ENCODE measurements at regions not wholly inside any gene's neighbourhood (a gene's known extent, or its start where the extent isn't known, plus 50 kb on each side); places are given as distances from the start of the nearest gene placed in this dataset.

- no peak for DNase-seq
- Mint-ChIP-seq H3K27ac (no peak overlapping the region), H3K36me3 (no peaks in the 10 kb centered on the region), H3K9me3 (peaks cover 0 to 2% (median 0%) of the 10 kb centered on the region in 5 donors), H3K27me3 (peaks cover 10 to 30% of the 10 kb centered on the region in 2 donors), H3K4me1 (peaks cover 0 to 9% (median 4%) of the 10 kb centered on the region in 3 donors), H3K4me3 (no peak overlapping the region)
- no peaks in the 10 kb centered on the region for H3K4me1 ChIP-seq (ENCODE audit: insufficient read depth, low read length)
- CTCF ChIA-PET = no interaction called here
- H3K4me3 ChIP-seq (ENCODE audit: low read length) = no peak overlapping the region
- no peaks in the 10 kb centered on the region for H3K27me3 ChIP-seq (ENCODE audit: insufficient read depth, low read length, poor library complexity, severe bottlenecking)
- H3K9me3 ChIP-seq (ENCODE audit: low read length) = no peaks in the 10 kb centered on the region
- POLR2A ChIA-PET = no interaction called here
- no peak overlapping the region for H3K27ac ChIP-seq (ENCODE audit: low read depth, low read length)
- no peaks in the 10 kb centered on the region for H3K36me3 ChIP-seq (ENCODE audit: insufficient read depth, low read length)
Observed at GRCh38 chr2:200179151-200179550, 127.3 kb upstream of the SPATS2L start.

- POLR2A ChIA-PET = no interaction called here
- Mint-ChIP-seq H3K27ac (no peak overlapping the region), H3K36me3 (no peaks in the 10 kb centered on the region), H3K9me3 (peaks cover 0 to 2% (median 0%) of the 10 kb centered on the region in 5 donors), H3K4me3 (no peak overlapping the region), H3K4me1 (peaks cover 0 to 3% (median 0%) of the 10 kb centered on the region in 3 donors), H3K27me3 (peaks cover 12 to 44% of the 10 kb centered on the region in 2 donors)
- DNase-seq = no peak
- H3K27me3 ChIP-seq (ENCODE audit: insufficient read depth, low read length, poor library complexity, severe bottlenecking) = no peaks in the 10 kb centered on the region
- no peak overlapping the region for H3K4me3 ChIP-seq (ENCODE audit: low read length)
- no peaks in the 10 kb centered on the region for H3K9me3 ChIP-seq (ENCODE audit: low read length)
- H3K4me1 ChIP-seq (ENCODE audit: insufficient read depth, low read length) = no peaks in the 10 kb centered on the region
- H3K27ac ChIP-seq (ENCODE audit: low read depth, low read length) = no peak overlapping the region
- no peaks in the 10 kb centered on the region for H3K36me3 ChIP-seq (ENCODE audit: insufficient read depth, low read length)
- CTCF ChIA-PET = interaction anchor here (0.6 kb wide), 1 partner anchor 23 kb away, joined by 3 read pairs; no protein-coding TSS in a partner anchor
Observed at GRCh38 chr2:200180943-200181342, 125.5 kb upstream of the SPATS2L start.

GRCh38 chr2:200181755-200182154 lies 124.7 kb upstream of the SPATS2L start:
- Histone ChIP-seq H3K36me3 (ENCODE audit: insufficient read depth, low read length) (no peaks in the 10 kb centered on the region), H3K9me3 (ENCODE audit: low read length) (no peaks in the 10 kb centered on the region), H3K27me3 (ENCODE audit: insufficient read depth, low read length, poor library complexity, severe bottlenecking) (no peaks in the 10 kb centered on the region), H3K4me3 (ENCODE audit: low read length) (no peak overlapping the region), H3K27ac (ENCODE audit: low read depth, low read length) (no peak overlapping the region), H3K4me1 (ENCODE audit: insufficient read depth, low read length) (no peaks in the 10 kb centered on the region)
- H3K27ac Mint-ChIP-seq = no peak overlapping the region
- H3K27me3 Mint-ChIP-seq = peaks cover 12 to 49% of the 10 kb centered on the region in 2 donors
- ChIA-PET CTCF (no interaction called here), POLR2A (no interaction called here)
- no peaks in the 10 kb centered on the region for H3K9me3 Mint-ChIP-seq
- no peak overlapping the region for H3K4me3 Mint-ChIP-seq
- DNase-seq = no peak
- no peaks in the 10 kb centered on the region for H3K36me3 Mint-ChIP-seq
- H3K4me1 Mint-ChIP-seq = no peaks in the 10 kb centered on the region

- Histone ChIP-seq H3K4me3 (ENCODE audit: low read length) (no peak overlapping the region), H3K27ac (ENCODE audit: low read depth, low read length) (no peak overlapping the region), H3K4me1 (ENCODE audit: insufficient read depth, low read length) (no peaks in the 10 kb centered on the region), H3K27me3 (ENCODE audit: insufficient read depth, low read length, poor library complexity, severe bottlenecking) (no peaks in the 10 kb centered on the region), H3K36me3 (ENCODE audit: insufficient read depth, low read length) (no peaks in the 10 kb centered on the region), H3K9me3 (ENCODE audit: low read length) (no peaks in the 10 kb centered on the region)
- POLR2A ChIA-PET = no interaction called here
- Mint-ChIP-seq H3K27ac (no peak overlapping the region), H3K27me3 (peaks cover 8 to 37% of the 10 kb centered on the region in 2 donors), H3K4me3 (no peak overlapping the region), H3K4me1 (no peaks in the 10 kb centered on the region), H3K36me3 (no peaks in the 10 kb centered on the region), H3K9me3 (no peaks in the 10 kb centered on the region)
- CTCF ChIA-PET = no interaction called here
- no peak for DNase-seq
Observed at GRCh38 chr2:200184748-200185627, 121.5 kb upstream of the SPATS2L start.

GRCh38 chr2:200185628-200186000 lies 120.9 kb upstream of the SPATS2L start:
- H3K9me3 Mint-ChIP-seq = no peaks in the 10 kb centered on the region
- ChIA-PET CTCF (no interaction called here), POLR2A (no interaction called here)
- no peak overlapping the region for H3K27ac Mint-ChIP-seq
- H3K4me3 Mint-ChIP-seq = no peak overlapping the region
- Histone ChIP-seq H3K36me3 (ENCODE audit: insufficient read depth, low read length) (no peaks in the 10 kb centered on the region), H3K9me3 (ENCODE audit: low read length) (no peaks in the 10 kb centered on the region), H3K4me3 (ENCODE audit: low read length) (no peak overlapping the region), H3K27ac (ENCODE audit: low read depth, low read length) (no peak overlapping the region), H3K27me3 (ENCODE audit: insufficient read depth, low read length, poor library complexity, severe bottlenecking) (no peaks in the 10 kb centered on the region), H3K4me1 (ENCODE audit: insufficient read depth, low read length) (no peaks in the 10 kb centered on the region)
- H3K4me1 Mint-ChIP-seq = no peaks in the 10 kb centered on the region
- no peak for DNase-seq
- peaks cover 4 to 31% of the 10 kb centered on the region in 2 donors for H3K27me3 Mint-ChIP-seq
- no peaks in the 10 kb centered on the region for H3K36me3 Mint-ChIP-seq

- ChIA-PET POLR2A (no interaction called here), CTCF (no interaction called here)
- no peaks in the 10 kb centered on the region for H3K27me3 ChIP-seq (ENCODE audit: insufficient read depth, low read length, poor library complexity, severe bottlenecking)
- H3K36me3 ChIP-seq (ENCODE audit: insufficient read depth, low read length) = no peaks in the 10 kb centered on the region
- no peaks in the 10 kb centered on the region for H3K36me3 Mint-ChIP-seq
- H3K4me1 ChIP-seq (ENCODE audit: insufficient read depth, low read length) = no peaks in the 10 kb centered on the region
- no peaks in the 10 kb centered on the region for H3K9me3 ChIP-seq (ENCODE audit: low read length)
- H3K27ac Mint-ChIP-seq = no peak overlapping the region
- no peaks in the 10 kb centered on the region for H3K4me1 Mint-ChIP-seq
- no peak overlapping the region for H3K27ac ChIP-seq (ENCODE audit: low read depth, low read length)
- no peaks in the 10 kb centered on the region for H3K9me3 Mint-ChIP-seq
- no peak for DNase-seq
- no peak overlapping the region for H3K4me3 ChIP-seq (ENCODE audit: low read length)
- peaks cover 2 to 29% of the 10 kb centered on the region in 2 donors for H3K27me3 Mint-ChIP-seq
- H3K4me3 Mint-ChIP-seq = no peak overlapping the region
Observed at GRCh38 chr2:200186002-200186401, 120.5 kb upstream of the SPATS2L start.

GRCh38 chr2:200188876-200189275 lies 117.6 kb upstream of the SPATS2L start:
- Mint-ChIP-seq H3K27ac (no peak overlapping the region), H3K4me1 (peaks cover 0 to 4% (median 0%) of the 10 kb centered on the region in 3 donors), H3K36me3 (no peaks in the 10 kb centered on the region), H3K27me3 (peaks cover 7 to 33% of the 10 kb centered on the region in 2 donors), H3K9me3 (no peaks in the 10 kb centered on the region), H3K4me3 (no peak overlapping the region)
- no peak for DNase-seq
- Histone ChIP-seq H3K27me3 (ENCODE audit: insufficient read depth, low read length, poor library complexity, severe bottlenecking) (no peaks in the 10 kb centered on the region), H3K4me1 (ENCODE audit: insufficient read depth, low read length) (no peaks in the 10 kb centered on the region), H3K27ac (ENCODE audit: low read depth, low read length) (no peak overlapping the region), H3K9me3 (ENCODE audit: low read length) (no peaks in the 10 kb centered on the region), H3K36me3 (ENCODE audit: insufficient read depth, low read length) (no peaks in the 10 kb centered on the region), H3K4me3 (ENCODE audit: low read length) (no peak overlapping the region)
- ChIA-PET POLR2A (no interaction called here), CTCF (no interaction called here)

GRCh38 chr2:200189964-200190363 lies 116.5 kb upstream of the SPATS2L start:
- Mint-ChIP-seq H3K4me3 (no peak overlapping the region), H3K27me3 (peaks cover 5 to 36% of the 10 kb centered on the region in 2 donors), H3K27ac (no peak overlapping the region), H3K9me3 (no peaks in the 10 kb centered on the region), H3K36me3 (no peaks in the 10 kb centered on the region), H3K4me1 (peaks cover 0 to 4% (median 0%) of the 10 kb centered on the region in 3 donors)
- Histone ChIP-seq H3K27ac (ENCODE audit: low read depth, low read length) (no peak overlapping the region), H3K4me3 (ENCODE audit: low read length) (no peak overlapping the region), H3K9me3 (ENCODE audit: low read length) (no peaks in the 10 kb centered on the region), H3K36me3 (ENCODE audit: insufficient read depth, low read length) (no peaks in the 10 kb centered on the region), H3K27me3 (ENCODE audit: insufficient read depth, low read length, poor library complexity, severe bottlenecking) (no peaks in the 10 kb centered on the region), H3K4me1 (ENCODE audit: insufficient read depth, low read length) (no peaks in the 10 kb centered on the region)
- ChIA-PET CTCF (interaction anchor here (1.3 kb wide), 1 partner anchor 11 kb away, joined by 3 read pairs; no protein-coding TSS in a partner anchor), POLR2A (no interaction called here)
- no peak for DNase-seq
